B cell (primary cell): ENCODE measurements at regions not wholly inside any gene's neighbourhood (a gene's known extent, or its start where the extent isn't known, plus 50 kb on each side); places are given as distances from the start of the nearest gene placed in this dataset.

Experiments used
- EZH2 ChIP-seq: IDR thresholded peaks from 2 replicates; pipeline ENCODE4 v1.6.1; 2012; ENCODE audit warnings: borderline replicate concordance, low read depth, mild to moderate bottlenecking, moderate library complexity, low read length; ENCODE audit not compliant: insufficient read depth, poor library complexity, severe bottlenecking
- TF ChIP-seq, protein P1 (sequence below): fragments of 200-600 bp; IDR thresholded peaks from one replicate; pipeline ENCODE4 v1.8.0; 2022; ENCODE audit warnings: antibody characterized with exemption, mild to moderate bottlenecking

DNA sequence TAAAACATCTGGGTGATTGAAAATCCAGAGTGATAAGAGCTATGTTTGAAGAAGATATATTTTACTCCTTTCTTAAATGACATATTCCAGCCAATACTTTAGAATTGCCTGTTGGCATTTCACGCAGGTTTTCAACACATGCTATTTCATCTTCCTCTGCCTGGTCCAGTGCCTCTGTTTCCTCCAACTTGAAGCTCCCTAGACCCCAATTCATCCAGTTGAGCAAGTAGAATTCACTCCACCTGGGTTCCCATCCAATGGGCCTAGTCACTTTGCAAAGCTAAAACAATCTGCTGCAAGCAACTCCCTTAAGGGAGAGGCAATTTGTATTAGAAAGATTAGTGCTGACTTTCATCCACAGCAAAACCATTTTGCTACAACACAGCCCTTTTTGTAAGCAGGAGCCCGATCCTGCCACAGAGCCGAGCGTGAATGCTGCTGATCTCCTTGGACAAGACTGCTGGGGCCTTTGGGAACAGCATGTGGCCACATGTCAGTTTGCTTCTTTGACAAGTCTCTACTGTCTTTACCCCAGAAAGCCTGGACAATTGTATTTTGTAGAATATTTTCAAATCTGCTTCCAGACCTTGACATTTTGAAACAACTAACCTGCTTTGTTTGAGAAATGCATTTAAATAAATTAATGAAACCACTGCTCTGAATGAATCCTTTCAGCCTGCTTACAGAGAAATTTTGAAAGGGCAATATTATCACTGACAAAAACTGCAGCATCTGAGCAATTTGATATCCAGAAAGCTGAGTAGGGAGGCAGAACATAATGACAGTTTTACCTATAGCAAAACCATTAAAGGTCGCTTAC, 259.1 kb downstream of the TDRD15 start:
- TF ChIP-seq, protein P1, sequence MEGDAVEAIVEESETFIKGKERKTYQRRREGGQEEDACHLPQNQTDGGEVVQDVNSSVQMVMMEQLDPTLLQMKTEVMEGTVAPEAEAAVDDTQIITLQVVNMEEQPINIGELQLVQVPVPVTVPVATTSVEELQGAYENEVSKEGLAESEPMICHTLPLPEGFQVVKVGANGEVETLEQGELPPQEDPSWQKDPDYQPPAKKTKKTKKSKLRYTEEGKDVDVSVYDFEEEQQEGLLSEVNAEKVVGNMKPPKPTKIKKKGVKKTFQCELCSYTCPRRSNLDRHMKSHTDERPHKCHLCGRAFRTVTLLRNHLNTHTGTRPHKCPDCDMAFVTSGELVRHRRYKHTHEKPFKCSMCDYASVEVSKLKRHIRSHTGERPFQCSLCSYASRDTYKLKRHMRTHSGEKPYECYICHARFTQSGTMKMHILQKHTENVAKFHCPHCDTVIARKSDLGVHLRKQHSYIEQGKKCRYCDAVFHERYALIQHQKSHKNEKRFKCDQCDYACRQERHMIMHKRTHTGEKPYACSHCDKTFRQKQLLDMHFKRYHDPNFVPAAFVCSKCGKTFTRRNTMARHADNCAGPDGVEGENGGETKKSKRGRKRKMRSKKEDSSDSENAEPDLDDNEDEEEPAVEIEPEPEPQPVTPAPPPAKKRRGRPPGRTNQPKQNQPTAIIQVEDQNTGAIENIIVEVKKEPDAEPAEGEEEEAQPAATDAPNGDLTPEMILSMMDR: no peak
- TF ChIP-seq EZH2: no peak
